Astrocyte (in vitro differentiated cells and primary cell): ENCODE measurements at regions not wholly inside any gene's neighbourhood (a gene's known extent, or its start where the extent isn't known, plus 50 kb on each side); places are given as distances from the start of the nearest gene placed in this dataset.

Experiments
- DNase-seq: peaks from one replicate; pipeline ENCODE4 v3.0.0-alpha.2; 2010; ENCODE audit warnings: low read depth
- FAIRE-seq: peaks from 2 replicates; lab custom pipeline; 2011; peaks lifted over from hg19 to GRCh38; lab: Jason Lieb, UNC
- H2AFZ ChIP-seq: 2 replicates; pipeline ENCODE4 v1.6.0; 2012; ENCODE audit warnings: low read depth, low read length, inconsistent platforms
- H3K27ac ChIP-seq: 2 replicates; pipeline ENCODE4 v1.5.1; 2011; ENCODE audit warnings: low read depth, low read length, inconsistent platforms
- H3K27me3 ChIP-seq: 2 replicates; pipeline ENCODE4 v1.6.0; 2011; ENCODE audit warnings: low read length, inconsistent platforms; ENCODE audit not compliant: insufficient read depth
- H3K36me3 ChIP-seq: 2 replicates; pipeline ENCODE4 v1.5.1; 2011; ENCODE audit warnings: low read length, inconsistent platforms; ENCODE audit not compliant: insufficient read depth
- H3K4me1 ChIP-seq: 2 replicates; pipeline ENCODE4 v1.5.1; 2011; ENCODE audit warnings: low read length, inconsistent platforms; ENCODE audit not compliant: insufficient read depth
- H3K4me2 ChIP-seq: 2 replicates; pipeline ENCODE4 v1.6.0; 2012; ENCODE audit warnings: low read length, inconsistent platforms
- H3K4me3 ChIP-seq: 2 replicates; pipeline ENCODE4 v1.5.1; 2011; ENCODE audit warnings: low read depth, mild to moderate bottlenecking, low read length, inconsistent platforms; ENCODE audit not compliant: insufficient read depth
- H3K79me2 ChIP-seq: 2 replicates; pipeline ENCODE4 v1.6.0; 2012; ENCODE audit warnings: mild to moderate bottlenecking, low read length, inconsistent platforms; ENCODE audit not compliant: insufficient read depth
- H3K9ac ChIP-seq: 2 replicates; pipeline ENCODE4 v1.6.0; 2012; ENCODE audit warnings: mild to moderate bottlenecking, low read length, inconsistent platforms
- H3K9me3 ChIP-seq: 2 replicates; pipeline ENCODE4 v1.5.1; 2012; ENCODE audit warnings: low read depth, mild to moderate bottlenecking, low read length, inconsistent platforms; ENCODE audit not compliant: insufficient read depth
- H4K20me1 ChIP-seq: 2 replicates; pipeline ENCODE4 v1.6.0; 2012; ENCODE audit warnings: low read length, inconsistent platforms; ENCODE audit not compliant: insufficient read depth
- H3K27ac Mint-ChIP-seq: one replicate; pipeline ENCODE4 v1.8.0; 2021; ENCODE audit warnings: mild to moderate bottlenecking, mixed read lengths; ENCODE audit not compliant: unreplicated experiment
- H3K27me3 Mint-ChIP-seq: one replicate; pipeline ENCODE4 v1.8.0; 2021; ENCODE audit warnings: low read depth, mixed read lengths; ENCODE audit not compliant: unreplicated experiment
- H3K36me3 Mint-ChIP-seq: one replicate; pipeline ENCODE4 v1.8.0; 2021; ENCODE audit warnings: low read depth, mixed read lengths; ENCODE audit not compliant: unreplicated experiment
- H3K4me1 Mint-ChIP-seq: one replicate; pipeline ENCODE4 v1.8.0; 2021; ENCODE audit warnings: low read depth, mixed read lengths; ENCODE audit not compliant: unreplicated experiment
- H3K4me3 Mint-ChIP-seq: one replicate; pipeline ENCODE4 v1.8.0; 2021; ENCODE audit warnings: mild to moderate bottlenecking, moderate library complexity, mixed read lengths; ENCODE audit not compliant: unreplicated experiment
- H3K9me3 Mint-ChIP-seq: one replicate; pipeline ENCODE4 v1.8.0; 2021; ENCODE audit warnings: mild to moderate bottlenecking, mixed read lengths; ENCODE audit not compliant: unreplicated experiment
- EZH2 ChIP-seq: IDR thresholded peaks from 2 replicates; pipeline ENCODE4 v1.6.1; 2012; ENCODE audit warnings: mild to moderate bottlenecking, low read length, inconsistent platforms; ENCODE audit not compliant: insufficient read depth
- TF ChIP-seq, protein P1 (sequence below): IDR thresholded peaks from 2 replicates; pipeline ENCODE4 v1.5.1; 2011; ENCODE audit warnings: low read depth, mild to moderate bottlenecking, inconsistent platforms, low read length, moderate library complexity; ENCODE audit not compliant: insufficient read depth

DNA sequence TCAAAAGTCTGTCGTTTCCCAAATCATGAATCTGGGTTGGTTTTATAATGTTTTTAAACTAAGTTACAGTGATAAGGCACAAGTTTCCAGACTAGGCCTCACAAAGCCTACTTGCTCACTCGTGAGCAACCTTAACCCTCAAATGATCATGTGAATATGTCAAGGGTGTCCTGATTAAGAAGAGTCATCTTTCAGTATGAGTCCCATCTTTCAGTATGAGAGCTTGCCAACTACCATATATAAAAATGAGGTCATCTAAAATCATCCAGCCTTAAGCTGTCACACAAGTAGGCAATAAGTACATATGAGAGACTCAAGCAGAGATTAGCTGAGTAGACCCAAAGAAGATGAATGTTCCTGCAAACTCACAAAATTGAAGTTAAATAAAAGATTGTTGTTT lies 668.4 kb upstream of the FAM174A start:
- TF ChIP-seq, protein P1, sequence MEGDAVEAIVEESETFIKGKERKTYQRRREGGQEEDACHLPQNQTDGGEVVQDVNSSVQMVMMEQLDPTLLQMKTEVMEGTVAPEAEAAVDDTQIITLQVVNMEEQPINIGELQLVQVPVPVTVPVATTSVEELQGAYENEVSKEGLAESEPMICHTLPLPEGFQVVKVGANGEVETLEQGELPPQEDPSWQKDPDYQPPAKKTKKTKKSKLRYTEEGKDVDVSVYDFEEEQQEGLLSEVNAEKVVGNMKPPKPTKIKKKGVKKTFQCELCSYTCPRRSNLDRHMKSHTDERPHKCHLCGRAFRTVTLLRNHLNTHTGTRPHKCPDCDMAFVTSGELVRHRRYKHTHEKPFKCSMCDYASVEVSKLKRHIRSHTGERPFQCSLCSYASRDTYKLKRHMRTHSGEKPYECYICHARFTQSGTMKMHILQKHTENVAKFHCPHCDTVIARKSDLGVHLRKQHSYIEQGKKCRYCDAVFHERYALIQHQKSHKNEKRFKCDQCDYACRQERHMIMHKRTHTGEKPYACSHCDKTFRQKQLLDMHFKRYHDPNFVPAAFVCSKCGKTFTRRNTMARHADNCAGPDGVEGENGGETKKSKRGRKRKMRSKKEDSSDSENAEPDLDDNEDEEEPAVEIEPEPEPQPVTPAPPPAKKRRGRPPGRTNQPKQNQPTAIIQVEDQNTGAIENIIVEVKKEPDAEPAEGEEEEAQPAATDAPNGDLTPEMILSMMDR = no peak
- TF ChIP-seq EZH2 = no peak
- Histone ChIP-seq H3K79me2 (no peaks in the 10 kb centered on the region), H3K9me3 (no peaks in the 10 kb centered on the region), H3K9ac (no peak overlapping the region), H3K27me3 (no peaks in the 10 kb centered on the region), H3K36me3 (no peaks in the 10 kb centered on the region), H4K20me1 (no peaks in the 10 kb centered on the region), H2AFZ (no peak overlapping the region), H3K4me3 (no peak overlapping the region), H3K4me2 (no peak overlapping the region), H3K27ac (no peak overlapping the region), H3K4me1 (no peaks in the 10 kb centered on the region)
- no peak for FAIRE-seq
- Mint-ChIP-seq H3K36me3 (no peaks in the 10 kb centered on the region), H3K4me1 (no peaks in the 10 kb centered on the region), H3K9me3 (no peaks in the 10 kb centered on the region), H3K4me3 (no peak overlapping the region), H3K27me3 (no peaks in the 10 kb centered on the region), H3K27ac (no peak overlapping the region)
- DNase-seq = no peak

DNA sequence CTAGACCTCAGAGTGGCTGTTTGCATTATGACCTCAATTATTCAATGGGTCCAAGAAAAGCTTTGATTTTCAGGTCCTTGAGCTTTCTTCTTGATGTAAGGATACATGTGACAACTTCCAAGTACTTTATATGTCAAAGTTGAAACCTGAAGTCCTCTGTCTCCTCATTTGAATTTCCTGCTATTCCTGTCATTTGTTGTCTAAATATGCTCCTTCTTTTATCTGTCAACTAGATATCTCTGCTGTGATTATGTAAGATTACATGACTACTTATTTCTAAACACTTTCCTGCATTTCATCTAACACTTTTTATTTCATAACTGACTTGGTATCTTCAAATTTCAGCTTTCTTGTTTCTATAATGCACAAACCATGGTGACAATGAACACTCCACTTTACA lies 670.0 kb upstream of the FAM174A start:
- Histone ChIP-seq H3K4me3 (no peak overlapping the region), H3K79me2 (no peaks in the 10 kb centered on the region), H2AFZ (no peak overlapping the region), H3K4me1 (no peaks in the 10 kb centered on the region), H3K9me3 (no peaks in the 10 kb centered on the region), H3K27ac (no peak overlapping the region), H3K36me3 (no peaks in the 10 kb centered on the region), H3K27me3 (no peaks in the 10 kb centered on the region), H3K4me2 (no peak overlapping the region), H3K9ac (no peak overlapping the region), H4K20me1 (no peaks in the 10 kb centered on the region)
- Mint-ChIP-seq H3K27me3 (no peaks in the 10 kb centered on the region), H3K4me1 (no peaks in the 10 kb centered on the region), H3K9me3 (no peaks in the 10 kb centered on the region), H3K27ac (no peak overlapping the region), H3K4me3 (no peak overlapping the region), H3K36me3 (no peaks in the 10 kb centered on the region)
- no peak for FAIRE-seq
- no peak for DNase-seq
- TF ChIP-seq, protein P1 = no peak
- no peak for TF ChIP-seq EZH2

GRCh38 chr5:99835791-99836190 lies 699.4 kb upstream of the FAM174A start:
- no peak for TF ChIP-seq EZH2
- TF ChIP-seq, protein P1 = no peak
- Histone ChIP-seq H3K79me2 (no peaks in the 10 kb centered on the region), H3K9me3 (no peaks in the 10 kb centered on the region), H3K4me3 (no peak overlapping the region), H3K27ac (no peak overlapping the region), H3K27me3 (no peaks in the 10 kb centered on the region), H2AFZ (no peak overlapping the region), H4K20me1 (no peaks in the 10 kb centered on the region), H3K36me3 (no peaks in the 10 kb centered on the region), H3K4me2 (no peak overlapping the region), H3K9ac (no peak overlapping the region), H3K4me1 (no peaks in the 10 kb centered on the region)
- H3K27me3 Mint-ChIP-seq = no peaks in the 10 kb centered on the region
- no peaks in the 10 kb centered on the region for H3K36me3 Mint-ChIP-seq
- no peak overlapping the region for H3K4me3 Mint-ChIP-seq
- H3K27ac Mint-ChIP-seq = no peak overlapping the region
- no peaks in the 10 kb centered on the region for H3K4me1 Mint-ChIP-seq
- FAIRE-seq = no peak
- no peaks in the 10 kb centered on the region for H3K9me3 Mint-ChIP-seq
- no peak for DNase-seq
